NCI-H748 treated with DMSO at 0.1 percent for 48 hours (cell line): ENCODE measurements at regions not wholly inside any gene's neighbourhood (a gene's known extent, or its start where the extent isn't known, plus 50 kb on each side); places are given as distances from the start of the nearest gene placed in this dataset.

Experiments used
- DNase-seq: peaks from one replicate; lab custom pipeline; 2025; lab: John Stamatoyannopoulos, UW

DNA sequence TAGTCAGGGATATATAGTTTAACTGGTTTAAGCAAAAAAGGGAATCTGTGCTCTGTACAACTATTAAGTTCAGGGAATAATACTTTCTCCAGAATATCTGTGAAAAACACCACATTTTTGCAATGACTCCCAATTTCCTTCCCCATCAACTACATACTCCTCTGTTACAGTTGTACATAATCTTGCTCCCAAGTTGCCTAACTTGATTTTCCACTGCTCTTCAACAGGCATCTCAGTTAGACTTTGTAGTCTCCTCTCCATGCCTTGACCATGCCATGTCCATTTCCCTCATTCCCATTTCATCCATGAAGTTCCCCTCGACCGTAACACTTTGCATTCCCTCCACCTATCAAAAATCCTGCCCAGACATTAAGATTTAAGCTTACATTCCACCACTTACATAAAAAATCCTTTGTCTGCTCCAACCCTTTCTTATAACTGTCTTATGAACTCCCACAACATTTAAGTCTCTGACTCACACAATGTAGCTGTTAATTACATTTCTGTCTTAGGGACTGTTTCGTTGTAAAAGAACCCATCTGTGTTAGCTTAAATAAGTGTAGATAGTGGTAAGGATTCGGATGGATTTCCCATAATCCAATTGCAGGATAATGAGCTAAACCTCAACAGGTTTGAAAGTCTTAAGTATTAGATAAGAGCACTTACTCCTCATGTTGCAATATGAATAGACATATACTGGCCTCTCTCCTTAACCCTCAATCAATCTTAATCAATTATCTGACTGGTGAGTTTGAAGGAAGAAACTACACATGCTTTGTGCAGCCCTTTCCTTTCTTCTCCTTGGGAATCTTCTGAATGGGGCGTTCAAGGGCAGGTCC is 156.5 kb downstream of the PAWR start:
- DNase-seq, result no peak

- DNase-seq, result peak; percentile 15
These were observed 157.9 kb downstream of the PAWR start for GRCh38 chr12:79532907-79533288.

- no peak for DNase-seq
These were observed 159.2 kb downstream of the PAWR start for GRCh38 chr12:79531518-79531917.

DNA sequence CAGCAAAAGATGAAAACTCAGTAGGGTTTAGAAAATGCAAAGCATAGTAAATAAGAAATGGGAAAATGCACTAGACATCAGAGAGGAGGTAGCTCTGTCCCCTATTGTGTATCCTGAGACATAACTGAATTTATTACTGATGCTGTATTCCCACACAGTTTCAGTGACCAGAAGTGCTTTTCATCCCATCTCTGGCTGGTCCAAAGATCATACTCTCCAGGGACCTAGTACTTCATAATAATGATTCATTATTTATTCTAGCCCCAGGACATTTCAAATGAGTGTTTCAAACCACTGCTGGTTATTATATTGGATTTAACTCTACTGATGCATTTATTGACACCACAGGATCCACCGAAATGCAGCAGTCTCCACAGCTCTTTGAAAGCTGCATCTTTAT is 163.3 kb downstream of the PAWR start:
- no peak for DNase-seq

DNA sequence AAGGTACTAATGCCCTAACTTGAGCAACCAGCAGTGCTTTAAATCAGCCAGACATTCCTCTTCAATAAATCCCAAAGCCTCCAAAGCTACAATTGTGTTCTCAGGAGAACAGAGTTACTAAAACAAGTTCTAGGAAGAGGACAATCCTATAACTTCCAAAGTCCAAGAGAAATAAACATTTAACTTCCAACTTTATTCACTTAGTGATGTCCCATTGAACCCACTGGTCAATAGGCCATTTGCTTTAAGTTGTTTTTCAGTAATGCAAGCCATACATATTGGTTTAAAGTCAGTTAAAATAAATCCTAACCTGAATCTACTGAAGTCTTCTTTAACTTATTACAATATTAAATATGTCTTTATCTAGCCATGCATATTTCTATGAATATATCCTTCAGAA is 165.4 kb downstream of the PAWR start:
- no peak for DNase-seq

DNA sequence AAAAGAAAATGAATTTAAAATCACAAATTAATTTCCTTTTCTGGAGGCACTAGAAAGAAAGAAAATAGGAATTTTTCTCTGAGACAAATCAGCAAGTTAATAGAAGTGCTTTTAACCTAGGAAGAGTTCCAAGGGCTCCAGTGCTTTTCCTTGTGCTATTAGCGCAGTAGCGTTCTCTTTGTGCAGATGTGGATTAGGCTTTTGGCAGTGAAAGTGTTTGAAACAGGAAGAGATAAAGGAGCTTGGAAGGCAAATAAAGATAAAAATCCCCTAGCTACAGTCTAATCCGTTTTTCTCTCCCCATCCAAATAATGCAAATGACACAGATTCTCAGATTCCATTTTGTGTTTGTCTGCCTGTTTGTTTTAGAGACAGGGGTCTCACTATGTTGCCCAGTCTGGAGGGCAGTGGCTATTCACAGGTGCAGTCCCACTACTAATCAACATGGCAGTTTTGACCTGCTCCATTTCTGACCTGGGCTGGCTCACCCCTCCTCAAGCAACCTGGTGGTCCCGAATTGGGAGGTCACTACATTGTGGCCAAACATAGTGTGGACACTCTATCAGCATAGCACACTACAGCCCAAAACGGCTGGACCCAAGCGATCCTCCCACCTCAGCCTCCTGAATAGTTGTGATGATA is 166.1 kb downstream of the PAWR start:
- DNase-seq, result no peak

DNA sequence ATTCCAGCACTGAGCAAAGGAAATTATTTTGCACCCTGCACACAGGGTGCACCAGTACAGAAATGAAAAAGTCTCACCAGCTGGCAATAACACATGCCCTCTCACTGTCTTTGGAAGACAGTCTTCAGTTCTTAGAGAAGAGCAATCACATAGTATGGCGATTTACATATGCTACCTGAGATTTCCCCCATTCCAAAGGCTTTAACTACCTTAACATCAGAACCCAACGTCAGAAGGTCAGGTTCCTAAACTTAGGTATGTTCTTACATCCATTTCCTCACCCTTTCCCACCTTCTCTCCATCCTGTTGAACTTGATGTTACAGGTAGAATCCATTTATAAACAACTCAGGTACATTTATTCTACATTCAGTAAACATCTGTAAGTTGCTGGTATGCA is 167.8 kb downstream of the PAWR start:
- DNase-seq, result no peak

DNA sequence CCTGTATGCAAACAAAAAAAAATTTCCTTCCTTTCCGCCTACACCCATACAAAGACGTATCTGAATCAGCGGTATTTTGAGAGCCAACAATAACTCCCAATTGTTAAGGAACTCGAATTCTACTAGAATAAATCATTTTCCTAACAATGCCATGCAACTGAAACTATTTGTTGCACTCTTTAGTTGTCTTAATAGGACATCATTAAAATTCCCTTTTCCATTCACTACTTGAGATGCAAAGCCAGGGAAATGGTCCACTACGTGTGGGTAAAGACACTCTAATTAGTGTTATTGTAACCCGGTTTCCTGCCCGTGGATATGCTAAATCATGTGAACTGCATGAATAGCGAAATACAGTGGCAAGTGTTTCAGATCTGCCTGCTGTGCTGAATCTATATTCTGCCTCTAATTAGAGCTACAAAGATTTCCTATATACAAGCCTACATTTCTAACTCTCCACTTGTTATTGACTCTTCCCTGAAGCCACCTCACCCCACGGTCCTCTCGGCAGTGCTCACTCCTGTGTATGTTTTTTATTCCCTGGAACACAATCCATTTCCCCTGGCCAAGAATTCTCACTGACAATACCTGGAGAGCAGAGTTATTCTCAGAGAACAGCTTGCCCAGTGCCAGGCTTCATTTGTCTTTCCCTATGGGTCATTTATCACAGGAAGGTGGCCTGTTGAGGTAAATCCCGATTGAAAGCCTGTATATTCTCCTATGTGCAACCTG is 168.3 kb downstream of the PAWR start:
- no peak for DNase-seq

DNA sequence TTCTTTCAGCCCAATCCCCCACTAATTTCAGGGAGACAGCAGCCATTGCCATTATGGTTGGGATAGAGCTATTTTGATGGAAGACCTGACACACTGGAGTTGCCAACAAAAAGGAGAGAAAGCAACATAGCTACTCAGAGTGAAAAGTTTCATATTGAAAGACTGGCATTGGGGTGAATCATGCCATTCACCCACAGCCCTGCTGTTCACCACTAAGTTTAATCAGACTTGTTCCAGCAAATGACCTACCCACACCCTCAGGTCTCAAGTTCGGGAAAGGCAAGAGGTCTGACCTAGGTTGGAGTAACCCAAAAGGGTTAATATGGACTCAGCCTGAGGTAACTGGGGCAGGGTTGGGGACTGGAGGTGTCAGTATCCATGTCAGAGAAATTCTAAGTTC is 169.2 kb downstream of the PAWR start:
- DNase-seq, result no peak

DNA sequence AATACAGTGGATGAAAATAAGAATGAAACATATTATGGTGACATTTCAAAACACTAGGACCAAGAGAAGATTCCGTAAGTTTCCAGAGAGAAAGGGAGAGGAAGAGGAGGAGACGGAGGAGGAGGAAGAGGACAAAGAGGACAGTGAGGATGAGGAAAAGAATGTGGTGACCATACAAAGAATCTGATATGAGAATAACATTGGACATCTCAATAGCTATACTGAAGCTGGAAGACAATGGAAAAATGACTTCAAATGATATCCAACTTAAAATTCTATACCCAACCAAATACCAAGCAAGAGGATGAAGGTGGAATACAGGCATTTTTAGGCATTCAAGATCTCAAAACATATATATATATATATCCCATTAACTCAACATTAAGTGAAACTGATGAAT is 173.4 kb downstream of the PAWR start:
- DNase-seq, result no peak

DNA sequence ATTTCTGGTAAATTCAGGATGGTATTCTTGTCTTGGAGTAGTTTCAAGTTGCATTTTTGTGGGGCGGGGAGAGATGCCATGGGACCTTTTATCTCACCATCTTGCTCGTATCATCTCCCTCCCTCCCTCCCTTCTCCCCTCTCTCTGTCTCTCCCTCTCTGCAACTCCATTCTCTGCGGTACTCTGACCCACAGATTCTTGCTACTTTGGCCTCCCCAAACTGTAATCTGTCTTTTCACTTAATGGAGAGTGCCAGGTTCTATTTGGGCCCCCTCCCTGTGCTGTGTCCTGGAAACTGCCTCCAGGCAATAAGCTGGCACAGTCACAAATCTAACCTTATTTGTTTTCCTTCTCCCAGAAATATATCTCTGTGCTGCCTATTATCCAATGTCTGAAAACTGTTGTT is 175.2 kb downstream of the PAWR start:
- DNase-seq, result no peak

DNA sequence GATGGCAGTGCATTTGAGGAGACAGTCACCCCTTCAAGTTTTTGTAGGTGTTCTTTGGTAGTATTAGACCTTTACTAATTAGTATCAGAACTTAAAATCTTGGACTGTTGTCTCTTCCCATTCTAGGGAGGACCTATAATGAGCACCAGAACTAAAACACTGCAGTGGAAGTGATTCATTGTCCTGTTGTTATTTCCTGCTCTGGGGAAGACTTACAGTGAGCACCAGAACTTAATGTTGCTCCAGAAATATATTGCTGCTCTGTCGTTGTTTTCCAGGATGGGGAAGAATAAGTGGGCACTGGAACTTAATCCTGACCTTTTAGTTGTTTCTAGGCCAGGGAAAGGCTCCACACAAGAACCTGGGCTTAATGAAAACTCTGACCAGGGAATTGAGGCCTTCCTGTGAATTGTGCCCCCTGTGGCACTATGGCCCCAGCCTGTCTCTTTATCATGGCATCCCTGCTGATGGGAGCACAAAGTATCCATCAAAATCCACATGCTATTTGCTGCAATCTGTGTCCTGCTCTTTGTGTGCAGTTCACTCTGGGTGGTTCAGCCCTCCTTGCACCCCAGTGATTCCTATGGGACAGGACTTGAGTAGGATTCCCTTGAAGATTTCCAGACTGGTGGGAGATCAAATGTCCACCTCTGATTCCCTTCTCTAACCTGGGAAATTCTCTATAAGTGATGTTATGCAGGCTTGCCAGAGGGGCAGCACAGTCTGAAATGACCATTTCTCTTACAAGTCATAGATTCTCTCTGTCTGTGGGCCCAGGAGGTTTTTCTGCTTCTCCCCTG is 175.8 kb downstream of the PAWR start:
- no peak for DNase-seq

- no peak for DNase-seq
These were observed 178.7 kb downstream of the PAWR start for GRCh38 chr12:79512068-79512467.

DNA sequence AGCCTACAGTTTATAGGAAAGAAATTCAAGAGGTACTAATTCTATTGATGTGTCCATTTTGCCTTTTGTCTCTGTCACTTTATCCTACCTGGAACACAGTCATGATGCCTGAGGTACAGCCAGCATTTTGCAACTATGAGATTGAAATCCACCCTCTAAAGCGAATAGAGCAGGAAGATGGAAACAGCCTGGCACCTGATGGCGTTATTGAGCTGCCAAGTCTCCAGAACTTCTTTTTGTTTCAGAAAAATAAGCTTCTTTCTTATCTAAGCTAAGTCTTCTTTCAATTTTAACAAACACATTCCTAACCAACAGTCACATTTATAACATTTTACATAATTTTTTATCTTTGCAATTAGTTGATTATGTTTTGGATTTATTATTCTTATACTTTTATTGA is 182.1 kb downstream of the PAWR start:
- no peak for DNase-seq
